Right ventricle myocardium superior (tissue), 1 donor: ENCODE measurements at regions not wholly inside any gene's neighbourhood (a gene's known extent, or its start where the extent isn't known, plus 50 kb on each side); places are given as distances from the start of the nearest gene placed in this dataset.

ENCODE experiments used
- ATAC-seq: fragments of 200-7000 bp; cut with Tn5 transposase; one replicate; pipeline ENCODE4 v1.9.1; 2020; ENCODE audit warnings: mild to moderate bottlenecking; ENCODE audit not compliant: poor library complexity
- DNase-seq: peaks from one replicate; pipeline ENCODE4 v3.0.0-alpha.2; 2020
- intact Hi-C: fragments of 100-400 bp; cut with DNase I; formaldehyde crosslinking; loops from one replicate; pipeline ENCODE4 v1.11.2; 2022
- donor health status: DM: no; HTN: yes; CAD: no; lungs with severe emphysema.

DNA sequence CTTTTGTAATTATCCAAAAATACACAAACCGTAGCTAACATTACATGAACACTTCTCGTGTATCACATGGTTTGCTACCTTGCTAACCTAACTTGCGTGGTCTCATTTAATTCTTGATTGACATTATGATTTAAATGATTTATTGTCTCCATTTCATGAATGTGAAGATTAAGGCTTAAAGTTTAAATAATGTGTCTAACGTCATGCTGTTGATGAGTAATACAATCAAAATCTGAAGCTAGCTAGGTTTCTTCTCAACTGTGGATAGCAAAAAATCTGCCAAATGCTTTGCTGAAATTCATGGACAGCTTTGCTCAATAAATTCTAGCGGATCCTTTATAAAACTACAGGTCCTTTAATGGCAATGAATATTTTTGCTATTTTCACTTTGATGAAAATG is 274.1 kb upstream of the MC4R start:
- ATAC-seq (no peak), DNase-seq (no peak)
- intact Hi-C loops, result no loop called here

DNA sequence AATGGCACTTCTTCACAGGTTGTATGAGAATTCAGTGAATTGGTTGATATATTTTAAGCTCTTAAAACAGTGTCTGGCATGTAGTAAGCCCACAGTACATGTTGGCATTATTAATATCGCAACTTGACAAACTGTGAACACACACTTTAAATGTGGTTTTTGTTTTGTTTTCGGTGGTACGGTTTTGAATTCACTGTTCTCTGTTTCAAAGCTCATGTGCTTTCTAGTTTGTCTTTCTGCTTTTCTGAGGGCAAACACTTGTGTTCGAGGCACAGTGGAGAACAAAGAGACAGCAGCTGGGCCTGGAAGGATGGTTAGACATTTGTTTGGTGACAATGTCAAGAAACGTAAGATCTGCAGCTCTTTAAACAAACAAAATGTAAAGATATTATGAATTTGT is 276.5 kb upstream of the MC4R start:
- ATAC-seq, result no peak
- intact Hi-C loops, result no loop called here
- no peak for DNase-seq

DNA sequence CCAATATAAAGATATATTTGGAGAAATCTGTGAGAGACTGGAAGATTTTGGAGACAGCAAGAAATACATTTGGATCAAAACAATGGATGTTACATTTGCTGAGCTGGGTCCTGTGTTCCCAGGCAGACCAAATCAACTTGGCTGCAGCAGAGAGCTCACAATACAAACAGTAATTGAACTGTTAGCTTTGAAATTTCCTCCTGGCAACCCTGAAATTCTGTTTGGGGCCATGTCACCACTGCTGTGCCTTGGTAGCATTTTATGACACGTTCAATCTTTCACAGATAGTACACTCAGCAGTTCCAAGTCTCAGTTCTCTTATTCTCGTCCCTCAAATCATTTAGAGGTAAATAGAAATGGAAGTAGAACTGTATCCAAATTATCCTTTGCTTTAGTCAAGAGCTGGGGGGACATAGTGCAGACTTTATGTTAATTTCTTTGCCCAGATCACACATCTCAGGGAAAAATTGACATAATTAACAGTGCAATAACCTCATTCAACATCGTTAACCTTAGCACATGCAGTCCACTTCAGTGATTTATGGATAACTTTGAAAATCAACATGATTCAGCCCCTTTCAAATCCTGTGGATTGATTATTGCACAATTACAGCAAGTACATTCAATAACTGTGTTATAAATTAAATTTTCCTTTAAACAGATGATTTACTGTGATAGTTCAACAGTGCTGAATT is 277.4 kb upstream of the MC4R start:
- intact Hi-C loops, result no loop called here
- DNase-seq, result no peak
- no peak for ATAC-seq

DNA sequence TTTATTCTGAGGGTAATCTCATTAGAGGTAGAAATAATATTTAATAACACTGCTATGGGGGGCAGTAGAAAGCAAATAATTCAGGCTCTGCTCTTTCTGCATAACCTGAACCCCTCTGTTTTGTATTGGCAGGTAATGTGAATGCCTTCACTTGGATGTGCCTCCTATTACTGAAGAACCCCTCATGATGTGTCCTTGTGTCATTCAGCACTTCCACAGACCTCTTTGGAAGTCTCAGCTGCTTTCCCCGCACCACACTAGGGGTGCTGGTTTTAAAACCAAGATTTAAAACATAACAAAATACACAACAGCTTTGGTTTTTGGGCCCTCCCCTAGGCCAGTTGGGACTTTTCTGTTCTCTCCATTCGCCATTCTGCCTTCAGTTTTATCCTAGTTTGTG is 281.7 kb upstream of the MC4R start:
- intact Hi-C loops, result no loop called here
- DNase-seq, result no peak
- no peak for ATAC-seq

DNA sequence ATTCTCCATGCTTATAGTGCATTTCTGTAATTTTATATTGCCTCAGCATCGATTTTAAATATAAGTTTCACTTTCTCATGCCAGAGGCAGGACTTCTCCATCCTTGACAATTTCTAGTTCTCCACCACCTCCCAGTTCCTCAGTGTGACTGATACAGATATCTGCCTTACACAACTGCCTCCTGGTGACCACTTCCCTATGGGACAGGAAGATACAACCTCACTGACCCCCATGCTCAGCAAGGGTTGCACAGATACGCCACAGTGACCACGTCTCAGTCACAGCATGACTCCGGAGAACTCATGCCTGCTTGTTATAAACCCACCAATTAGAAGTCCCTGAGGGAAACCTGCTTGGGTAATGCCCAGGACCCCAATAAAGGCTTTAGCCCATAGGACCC is 284.0 kb upstream of the MC4R start:
- intact Hi-C loops, result no loop called here
- no peak for DNase-seq
- no peak for ATAC-seq

DNA sequence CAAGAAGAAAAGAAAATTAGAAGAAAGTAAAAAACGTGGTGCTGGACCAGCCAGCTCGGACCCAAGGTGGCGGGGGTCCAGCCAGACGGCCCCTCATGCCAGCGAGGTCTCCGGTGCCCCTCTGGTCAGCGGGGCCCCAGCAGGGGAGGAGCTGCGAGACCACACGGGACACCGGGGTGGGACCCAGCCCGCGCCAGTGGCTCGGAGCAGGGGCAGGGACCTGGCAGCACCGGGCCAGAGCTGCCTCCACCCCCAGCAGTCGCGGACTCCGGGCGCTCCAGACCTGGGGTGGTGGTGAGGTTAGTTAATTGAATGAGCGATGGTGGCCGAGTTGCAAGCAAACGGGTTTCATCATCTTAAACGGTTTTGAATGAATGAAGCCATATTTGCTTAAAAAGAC is 289.9 kb upstream of the MC4R start:
- intact Hi-C loops, result no loop called here
- DNase-seq (no peak), ATAC-seq (no peak)

DNA sequence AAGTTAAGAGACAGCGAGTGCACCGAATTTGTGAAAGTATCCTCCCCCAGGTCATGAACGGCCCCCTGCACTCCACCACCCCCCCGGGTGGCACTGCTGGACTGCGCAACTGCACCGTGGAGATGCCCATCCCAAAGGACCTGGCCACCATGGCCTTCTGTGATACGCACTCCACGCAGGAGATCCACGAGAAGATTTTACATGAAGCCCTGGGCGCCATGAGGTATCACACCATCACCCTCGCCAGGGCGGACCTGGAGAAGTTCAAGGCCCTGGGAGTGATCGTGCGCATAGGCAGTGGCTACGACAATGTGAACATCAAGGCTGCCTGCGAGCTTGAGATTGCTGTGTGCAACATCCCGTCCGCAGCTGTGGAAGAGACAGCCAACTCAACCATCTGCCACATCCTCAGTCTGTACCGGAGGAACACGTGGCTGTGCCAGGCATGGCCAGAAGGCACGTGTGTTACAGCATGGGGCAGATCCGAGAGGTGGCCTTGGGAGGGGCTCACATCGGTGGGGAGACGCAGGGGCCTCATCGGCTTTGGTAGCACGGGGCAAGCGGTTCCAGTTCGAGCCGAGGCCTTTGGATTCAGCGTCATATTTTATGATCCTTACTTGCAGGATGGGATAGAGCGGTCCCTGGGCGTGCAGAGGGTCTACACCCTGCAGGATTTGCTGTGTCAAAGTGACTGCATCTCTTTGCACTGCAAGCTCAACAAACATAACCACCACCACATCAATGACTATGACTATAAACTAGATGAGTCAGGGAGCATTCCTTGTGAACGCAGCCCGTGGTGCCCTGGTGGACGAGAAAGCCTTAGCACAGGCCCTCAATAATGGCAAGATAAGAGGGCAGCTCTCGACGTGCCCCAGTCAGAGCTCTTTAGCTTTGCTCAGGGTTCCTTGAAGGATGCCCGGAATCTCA is 290.8 kb upstream of the MC4R start:
- no peak for ATAC-seq
- no peak for DNase-seq
- intact Hi-C loops, result no loop called here

DNA sequence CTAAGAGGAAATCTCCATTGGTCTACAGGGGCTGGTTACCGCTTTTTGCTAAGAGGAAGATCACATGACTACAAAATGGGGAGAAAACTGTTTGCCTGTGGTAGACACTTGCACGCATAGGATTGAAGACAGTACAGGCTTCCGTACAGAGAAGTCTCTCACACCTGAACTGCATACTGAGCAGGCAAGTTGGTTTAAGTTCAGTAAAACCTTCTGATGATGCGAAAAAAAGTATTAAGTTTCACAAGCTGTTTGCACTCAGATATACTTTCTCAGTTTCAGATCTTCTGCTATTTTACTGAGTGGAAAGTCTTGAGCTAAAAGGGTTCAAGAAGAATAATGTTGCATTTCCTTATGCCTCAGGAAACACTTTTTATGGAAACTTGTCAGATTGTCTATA is 292.2 kb upstream of the MC4R start:
- ATAC-seq (no peak), DNase-seq (no peak)
- intact Hi-C loops, result no loop called here

DNA sequence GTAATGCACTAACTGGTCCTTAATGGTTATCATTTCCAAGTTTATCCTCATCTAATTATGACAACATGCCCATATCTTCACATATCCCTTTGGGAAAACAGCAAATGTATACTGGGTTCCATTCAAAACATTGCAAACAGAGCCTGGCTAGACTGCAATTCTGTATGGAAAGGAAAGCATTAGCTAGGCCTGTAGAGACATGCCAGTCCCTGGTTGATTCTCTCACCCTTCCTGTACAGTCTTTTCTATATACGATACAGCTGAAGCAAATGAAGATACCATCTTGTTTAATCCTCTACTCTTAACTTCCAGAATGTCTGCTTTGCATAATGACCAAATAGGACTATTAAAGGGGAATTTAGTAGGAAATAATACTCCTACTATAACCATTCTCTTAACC is 294.4 kb upstream of the MC4R start:
- no peak for DNase-seq

DNA sequence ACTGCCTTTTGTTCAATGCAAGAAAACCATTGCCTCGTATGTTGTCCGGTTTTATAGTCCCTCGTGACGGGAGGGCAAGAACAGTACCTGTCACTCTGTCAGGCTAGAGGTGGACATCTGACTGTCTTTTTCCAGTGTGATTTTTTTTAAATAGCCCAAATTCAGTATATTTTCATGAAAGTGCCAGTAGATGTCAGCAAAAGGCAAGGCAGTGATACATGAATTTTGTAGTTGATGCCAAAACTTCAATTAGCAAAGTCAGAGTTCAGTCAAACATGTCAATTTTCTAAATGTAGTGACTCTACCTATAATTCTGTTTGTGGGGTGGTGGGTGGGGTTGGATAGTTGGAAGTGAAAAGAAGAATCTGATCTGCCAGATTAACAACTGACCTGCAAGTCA is 296.0 kb upstream of the MC4R start:
- intact Hi-C loops, result no loop called here
- ATAC-seq (no peak), DNase-seq (no peak)

More for the DNA sequence above, 294.4 kb upstream of the MC4R start:
- no peak for ATAC-seq
- intact Hi-C loops, result no loop called here

DNA sequence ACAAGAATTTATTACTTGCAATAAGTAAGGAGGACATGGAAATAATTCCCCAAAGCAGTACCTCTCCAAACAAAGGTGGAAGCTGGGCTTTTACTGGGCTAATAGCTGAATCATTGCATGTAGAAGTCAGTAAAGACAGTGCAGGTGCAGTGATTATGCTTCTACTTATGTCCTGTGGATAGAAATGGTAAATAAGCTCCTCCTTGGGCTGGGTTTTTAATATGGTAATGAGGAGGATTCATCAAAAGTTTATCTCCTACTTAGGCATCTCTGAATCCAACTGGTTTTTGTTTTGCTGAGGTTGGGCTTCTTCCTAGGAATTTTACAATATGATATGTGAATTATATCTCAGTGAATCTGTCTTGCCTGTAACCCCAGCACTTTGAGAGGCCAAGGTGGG is 297.4 kb upstream of the MC4R start:
- ATAC-seq (no peak), DNase-seq (no peak)
- intact Hi-C loops, result no loop called here

DNA sequence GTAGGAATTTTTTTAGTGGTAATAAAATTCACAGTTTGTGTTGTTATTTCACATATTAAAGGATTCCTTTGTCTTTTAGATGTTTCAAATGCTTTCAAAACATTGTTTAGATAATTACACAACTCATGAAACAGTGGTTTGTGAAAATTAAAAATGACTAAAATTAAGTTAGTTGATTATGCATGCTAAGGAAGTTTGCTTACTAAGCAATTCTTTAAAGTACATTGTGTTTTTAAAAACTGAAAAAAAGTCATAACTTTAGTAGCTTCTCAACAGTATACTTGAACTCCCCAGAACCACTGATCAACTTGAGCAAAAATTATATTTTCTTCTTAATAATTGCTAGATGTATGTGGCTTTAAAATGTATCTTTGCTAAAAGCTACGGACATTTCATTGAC is 298.4 kb upstream of the MC4R start:
- ATAC-seq (no peak), DNase-seq (no peak)
- intact Hi-C loops, result no loop called here

DNA sequence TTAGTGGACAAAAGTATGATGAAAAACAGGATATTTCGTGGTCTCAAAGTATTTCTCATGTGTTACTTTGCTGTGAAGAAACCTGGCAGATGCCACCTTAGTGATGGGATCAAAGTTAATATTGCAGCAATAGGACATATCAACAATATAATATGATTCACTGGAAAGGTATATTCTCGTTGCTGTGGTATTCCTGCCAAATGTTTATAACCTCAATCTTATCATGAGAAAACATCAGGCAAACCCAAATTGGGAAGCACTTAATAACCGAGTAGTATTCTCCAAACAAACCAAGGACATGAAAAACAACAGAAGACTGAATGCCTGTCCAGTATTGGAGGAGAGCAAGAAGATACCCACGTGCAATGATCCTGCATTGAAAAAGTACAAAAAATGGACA is 302.6 kb upstream of the MC4R start:
- intact Hi-C loops, result no loop called here
- no peak for ATAC-seq
- no peak for DNase-seq

DNA sequence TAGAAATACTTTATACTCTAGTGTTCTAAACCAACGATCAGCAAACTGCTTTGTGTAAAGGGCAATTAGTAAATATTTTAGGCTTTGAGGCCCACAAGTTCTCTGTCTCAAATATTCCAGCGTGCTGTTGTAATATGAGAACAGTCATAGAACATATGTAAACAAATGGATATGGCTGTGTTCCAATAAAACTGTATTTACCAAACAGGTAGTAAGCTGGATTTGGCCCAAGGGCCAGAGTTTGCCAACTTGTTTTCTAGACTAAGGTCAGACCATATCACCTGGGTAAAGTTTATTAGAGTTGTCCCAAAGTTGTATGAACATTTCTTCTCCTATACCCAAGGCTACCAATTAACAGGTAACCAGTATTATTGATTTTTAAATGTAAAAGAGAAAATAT is 303.2 kb upstream of the MC4R start:
- DNase-seq (no peak), ATAC-seq (no peak)
- intact Hi-C loops, result no loop called here

DNA sequence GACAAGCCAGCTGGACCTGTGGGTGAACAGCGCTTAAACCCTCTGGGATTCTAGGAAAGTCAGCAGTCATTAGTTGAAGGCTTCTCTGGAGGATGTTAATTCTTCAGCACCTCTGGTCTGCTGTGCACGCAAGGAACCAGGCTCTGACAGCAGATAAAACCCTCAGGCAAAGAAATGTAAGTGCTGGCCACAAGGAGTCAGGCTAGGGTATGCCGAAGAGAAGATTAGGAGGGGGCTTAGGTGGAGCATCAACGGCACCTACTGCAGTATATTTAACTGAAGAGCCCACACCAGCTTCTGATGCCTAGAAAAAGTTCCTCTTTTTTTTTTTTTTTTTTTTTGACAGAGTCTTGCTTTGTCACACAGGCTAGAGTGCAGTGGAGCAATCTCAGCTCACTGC is 304.2 kb upstream of the MC4R start:
- DNase-seq (no peak), ATAC-seq (no peak)
- intact Hi-C loops, result no loop called here

DNA sequence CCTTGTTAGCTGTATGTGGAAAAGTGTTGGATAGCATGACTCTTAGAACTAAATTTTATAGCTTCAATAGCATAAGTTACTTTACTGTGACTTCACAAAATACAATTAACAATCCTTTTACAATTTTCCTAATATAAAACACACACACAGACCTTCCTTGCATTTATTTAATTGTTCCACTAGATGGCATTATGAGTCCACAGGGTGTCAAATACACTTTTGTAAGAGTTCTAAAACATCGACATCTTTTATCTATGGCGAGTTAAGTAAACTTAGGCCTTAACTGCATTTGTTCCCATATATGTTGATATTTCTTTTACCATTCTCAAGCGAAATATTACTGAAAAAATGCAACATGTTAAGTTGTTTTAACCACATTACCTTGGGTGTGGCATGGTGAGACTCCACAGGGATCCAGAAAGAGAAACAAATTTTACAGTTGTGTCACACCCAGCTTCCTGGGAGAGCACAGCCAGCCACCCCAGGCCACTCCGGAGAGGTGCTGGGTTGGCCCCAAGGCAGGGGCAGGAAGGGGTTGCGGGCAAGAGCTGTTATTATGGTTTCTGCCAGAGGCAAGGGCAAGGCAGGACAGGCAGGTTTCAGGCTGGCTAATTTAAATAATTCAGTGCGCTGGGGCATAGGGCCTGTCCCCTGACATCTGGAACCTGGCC is 312.4 kb upstream of the MC4R start:
- ATAC-seq (no peak), DNase-seq (no peak)
- intact Hi-C loops, result loop anchor here (10.0 kb wide), 1 partner anchor 140 kb away; no protein-coding TSS in a partner anchor

DNA sequence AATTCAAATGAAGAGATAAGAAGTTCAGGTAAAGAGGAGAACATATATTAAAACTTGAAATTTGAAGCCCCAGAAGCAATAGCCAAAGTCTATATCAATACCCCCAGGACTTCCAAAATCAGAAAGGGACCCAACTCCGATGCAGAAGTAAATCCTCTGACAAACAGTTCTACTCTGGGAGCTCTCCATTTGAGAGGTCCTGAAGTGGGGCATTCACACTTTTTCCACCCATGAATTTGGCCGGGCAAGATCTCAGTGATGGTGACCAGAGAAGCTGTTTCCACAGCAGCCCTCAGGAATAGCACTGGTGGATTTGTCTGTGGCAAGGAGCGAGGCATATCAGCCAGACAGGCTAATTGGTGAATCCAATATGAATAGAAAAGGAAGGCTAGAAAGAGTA is 313.6 kb upstream of the MC4R start:
- no peak for ATAC-seq
- intact Hi-C loops, result loop anchor here (10.0 kb wide), 1 partner anchor 139 kb away; no protein-coding TSS in a partner anchor
- no peak for DNase-seq

DNA sequence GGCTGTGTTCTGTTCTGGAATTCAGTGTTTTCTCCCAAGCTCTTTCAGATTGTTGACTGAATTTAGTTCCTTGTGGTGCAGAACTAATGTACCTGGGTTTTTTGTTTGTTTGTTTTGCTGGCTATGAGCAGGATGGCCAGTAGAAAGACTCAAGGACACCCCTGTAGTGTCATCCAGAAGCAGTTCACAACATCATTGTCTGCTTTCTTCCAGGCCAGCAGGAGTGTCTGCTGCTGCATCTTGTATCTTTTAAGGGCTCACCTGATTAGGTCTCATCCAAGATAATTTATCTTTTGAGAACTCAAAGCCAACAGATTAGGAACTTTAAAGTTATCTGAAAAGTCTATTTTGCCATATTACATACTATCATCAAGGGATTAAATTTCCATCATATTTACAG is 318.5 kb upstream of the MC4R start:
- intact Hi-C loops, result no loop called here
- no peak for DNase-seq
- no peak for ATAC-seq

DNA sequence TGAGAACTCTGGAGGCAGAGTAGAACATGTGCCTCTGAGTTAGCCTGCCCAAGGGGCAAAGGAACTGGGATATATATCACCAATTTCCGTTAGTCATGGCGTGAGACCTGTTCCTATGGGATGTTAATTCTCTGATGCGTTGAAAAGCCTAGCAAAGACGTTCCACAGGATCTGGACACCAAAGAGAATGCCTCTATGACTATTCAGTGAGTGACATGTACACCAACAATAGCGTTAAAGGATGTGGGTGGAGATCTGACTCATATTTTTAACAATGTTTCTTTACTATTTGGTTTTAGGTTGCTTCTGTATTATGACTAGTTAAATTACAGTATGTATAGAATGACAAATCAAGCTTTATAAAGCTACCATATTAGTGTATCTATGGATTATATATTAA is 320.9 kb upstream of the MC4R start:
- DNase-seq (no peak), ATAC-seq (no peak)
- intact Hi-C loops, result no loop called here

DNA sequence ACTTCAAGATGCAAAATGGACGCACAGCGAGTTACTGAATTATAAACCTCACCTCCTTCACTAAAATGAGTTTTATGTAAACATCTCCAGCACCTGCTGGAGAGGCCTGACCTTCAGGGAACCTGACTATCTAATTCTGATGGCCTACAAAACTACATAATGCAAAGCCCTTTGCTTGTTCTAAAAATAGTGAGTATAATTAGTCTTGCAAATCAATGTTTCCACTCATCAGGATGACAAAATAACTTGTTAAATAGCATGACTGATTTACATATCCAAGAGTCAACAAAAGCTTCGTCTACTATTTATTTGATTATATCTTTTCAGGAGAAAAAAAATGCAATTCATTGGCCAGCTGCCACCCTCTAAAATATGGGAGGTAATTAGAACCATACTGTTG is 326.3 kb upstream of the MC4R start:
- DNase-seq, result no peak
- intact Hi-C loops, result no loop called here
- ATAC-seq, result no peak
